HCT116 (cell line): ENCODE measurements at regions not wholly inside any gene's neighbourhood (a gene's known extent, or its start where the extent isn't known, plus 50 kb on each side); places are given as distances from the start of the nearest gene placed in this dataset.

Experiments used
- ATAC-seq: fragments of 200-7000 bp; cut with Tn5 transposase; 2 replicates; pipeline ENCODE4 v1.9.1; 2020; ENCODE audit warnings: mild to moderate bottlenecking, moderate library complexity
- BruUV-seq: library from RNA; stranded (reverse); fragments of 400-500 nt; replicated peaks from 2 replicates; lab custom pipeline; 2021; lab: Mats Ljungman, UMichigan
- CTCF ChIA-PET: fragments of 300-600 bp; sonication (Branson Sonifier 250); formaldehyde crosslinking; loops from one replicate; lab custom pipeline; 2021; ENCODE audit warnings: antibody characterized with exemption; lab: Charles Lee
- POLR2A ChIA-PET: fragments of 300-600, 350-600 bp; sonication (Branson Sonifier 250); formaldehyde crosslinking; loops from one replicate; lab custom pipeline; 2021; ENCODE audit warnings: antibody characterized with exemption; lab: Charles Lee
- RAD21 ChIA-PET, 2 experiments: fragments of 300-600 bp; sonication (Branson Sonifier 250); formaldehyde crosslinking; loops; one replicate each; lab custom pipeline; 2023; ENCODE audit warnings: low total read pairs in 2 of 2; ENCODE audit not compliant: uncharacterized antibody in 2 of 2, unreplicated experiment in 2 of 2, low non-redundant PET in 1 of 2; lab: Charles Lee
- DNase-seq: peaks from one replicate; pipeline ENCODE4 v3.0.0-alpha.2; 2010; ENCODE audit warnings: low read depth, low spot score
- H2AFZ ChIP-seq: fragments of 200-600 bp; shearing (Covaris generic), sonication (generic); 2 replicates; pipeline ENCODE4 v1.6.1; 2017; ENCODE audit warnings: low read depth, mixed run types, mixed read lengths, antibody characterized with exemption, low read length; ENCODE audit not compliant: poor library complexity, severe bottlenecking
- H3K27ac ChIP-seq: 2 replicates; pipeline ENCODE4 v1.5.1; 2012; ENCODE audit warnings: low read depth, low read length
- H3K27me3 ChIP-seq: fragments of 200-600 bp; sonication (generic); 2 replicates; pipeline ENCODE4 v1.6.1; 2016; ENCODE audit warnings: mixed run types, low read length, mixed read lengths; ENCODE audit not compliant: insufficient read depth
- H3K36me3 ChIP-seq, 2 experiments: fragments of 200-500 bp in 1 of 2; fragments of 200-600 bp in 1 of 2; sonication (Bioruptor generic) in 1 of 2; sonication (generic) in 1 of 2; 2 replicates each; pipeline versions ENCODE4 v1.5.1 to v1.6.1; 2014 to 2016; ENCODE audit warnings: low read length in 2 of 2, inconsistent platforms in 1 of 2, mixed read lengths in 1 of 2, mixed run types in 1 of 2; ENCODE audit not compliant: insufficient read depth in 2 of 2, control insufficient read depth in 1 of 2
- H3K4me1 ChIP-seq, 2 experiments: fragments of 200-600 bp in 1 of 2; sonication (generic) in 1 of 2; 2 replicates each; pipeline versions ENCODE4 v1.5.1 to v1.6.1; 2012 to 2017; ENCODE audit warnings: low read length in 2 of 2, inconsistent platforms in 1 of 2, mild to moderate bottlenecking in 1 of 2, mixed read lengths in 1 of 2, mixed run types in 1 of 2, moderate library complexity in 1 of 2; ENCODE audit not compliant: insufficient read depth in 2 of 2, control insufficient read depth in 1 of 2
- H3K4me2 ChIP-seq: fragments of 200-600 bp; sonication (generic); 2 replicates; pipeline ENCODE4 v1.6.1; 2017; ENCODE audit warnings: mixed run types, low read length, mixed read lengths
- H3K4me3 ChIP-seq, 2 experiments: fragments of 200-600 bp in 1 of 2; sonication (generic) in 1 of 2; replicated peaks in 1 of 2; 2 replicates each; pipeline ENCODE4 v1.5.1; 2011 to 2016; ENCODE audit warnings: low read length in 2 of 2, control low read depth in 1 of 2, low read depth in 1 of 2, mild to moderate bottlenecking in 1 of 2, mixed read lengths in 1 of 2, mixed run types in 1 of 2
- H3K79me2 ChIP-seq: fragments of 200-600 bp; sonication (generic); 2 replicates; pipeline ENCODE4 v1.6.1; 2017; ENCODE audit warnings: mild to moderate bottlenecking, mixed run types, low read length, moderate library complexity, mixed read lengths; ENCODE audit not compliant: insufficient read depth
- H3K9ac ChIP-seq: fragments of 200-600 bp; sonication (generic); 2 replicates; pipeline ENCODE4 v1.6.1; 2016; ENCODE audit warnings: low read length, mixed read lengths
- H3K9me2 ChIP-seq: fragments of 200-600 bp; sonication (generic), shearing (Covaris generic); 2 replicates; pipeline ENCODE4 v1.6.1; 2017; ENCODE audit warnings: mixed run types, mild to moderate bottlenecking, moderate library complexity; ENCODE audit not compliant: insufficient read depth
- H3K9me3 ChIP-seq, 2 experiments: fragments of 200-500 bp in 1 of 2; fragments of 200-600 bp in 1 of 2; sonication (Bioruptor generic) in 1 of 2; sonication (generic) in 1 of 2; 2 replicates each; pipeline ENCODE4 v1.6.1; 2014 to 2017; ENCODE audit warnings: low read length in 2 of 2, mixed read lengths in 2 of 2, inconsistent platforms in 1 of 2, low read depth in 1 of 2, mild to moderate bottlenecking in 1 of 2, mixed run types in 1 of 2, moderate library complexity in 1 of 2; ENCODE audit not compliant: control insufficient read depth in 1 of 2, insufficient read depth in 1 of 2
- H4K20me1 ChIP-seq: fragments of 200-600 bp; sonication (generic), shearing (Covaris generic); 2 replicates; pipeline ENCODE4 v1.6.1; 2017; ENCODE audit warnings: mixed run types, mild to moderate bottlenecking, moderate library complexity; ENCODE audit not compliant: insufficient read depth
- ATF3 ChIP-seq: IDR thresholded peaks from 2 replicates; pipeline ENCODE4 v1.6.1; 2012
- CBX3 ChIP-seq: IDR thresholded peaks from 2 replicates; pipeline ENCODE4 v1.6.1; 2012; ENCODE audit warnings: low read depth
- CTCF ChIP-seq, 3 experiments: fragments of 200-600 bp in 1 of 3; sonication (generic) in 1 of 3; IDR thresholded peaks in 2 of 3; conservative IDR thresholded peaks in 1 of 3; 2 replicates each; pipeline ENCODE4 v1.5.1; 2012 to 2017; ENCODE audit warnings: low read depth in 2 of 3, low read length in 2 of 3, antibody characterized with exemption in 1 of 3, borderline replicate concordance in 1 of 3, control low read depth in 1 of 3, mild to moderate bottlenecking in 1 of 3, mixed read lengths in 1 of 3, mixed run types in 1 of 3, moderate library complexity in 1 of 3; ENCODE audit not compliant: insufficient read depth in 1 of 3
- EZH2phosphoT487 ChIP-seq: fragments of 200-600 bp; IDR thresholded peaks from 2 replicates; pipeline ENCODE4 v1.6.1; 2018; ENCODE audit warnings: antibody characterized with exemption, borderline replicate concordance
- FOSL1 ChIP-seq: IDR thresholded peaks from 2 replicates; pipeline ENCODE4 v1.6.1; 2012; ENCODE audit warnings: low read depth
- JUND ChIP-seq: IDR thresholded peaks from 2 replicates; pipeline ENCODE4 v1.6.1; 2012
- MAX ChIP-seq: IDR thresholded peaks from 2 replicates; pipeline ENCODE4 v1.6.1; 2012
- POLR2AphosphoS5 ChIP-seq: IDR thresholded peaks from 2 replicates; pipeline ENCODE4 v1.6.1; 2011; ENCODE audit warnings: mild to moderate bottlenecking, low read depth, low read length, moderate library complexity
- REST ChIP-seq: IDR thresholded peaks from 2 replicates; pipeline ENCODE4 v1.6.1; 2012; ENCODE audit warnings: low read depth
- SP1 ChIP-seq: IDR thresholded peaks from 2 replicates; pipeline ENCODE4 v1.6.1; 2012; ENCODE audit warnings: low read depth
- SRF ChIP-seq: IDR thresholded peaks from 2 replicates; pipeline ENCODE4 v1.6.1; 2012; ENCODE audit warnings: low read depth
- TCF7L2 ChIP-seq: IDR thresholded peaks from 2 replicates; pipeline ENCODE4 v1.7.0; 2011; ENCODE audit warnings: borderline replicate concordance, inconsistent platforms; ENCODE audit not compliant: insufficient read depth, insufficient read length; ENCODE audit errors: extremely low read depth
- ZFX ChIP-seq: fragments of 450-650 bp; IDR thresholded peaks from 2 replicates; pipeline ENCODE4 v1.6.1; 2017
- intact Hi-C: fragments of 100-400 bp; cut with micrococcal nuclease; formaldehyde crosslinking; loops from 2 replicates; pipeline ENCODE4 v1.10.0; 2022

DNA sequence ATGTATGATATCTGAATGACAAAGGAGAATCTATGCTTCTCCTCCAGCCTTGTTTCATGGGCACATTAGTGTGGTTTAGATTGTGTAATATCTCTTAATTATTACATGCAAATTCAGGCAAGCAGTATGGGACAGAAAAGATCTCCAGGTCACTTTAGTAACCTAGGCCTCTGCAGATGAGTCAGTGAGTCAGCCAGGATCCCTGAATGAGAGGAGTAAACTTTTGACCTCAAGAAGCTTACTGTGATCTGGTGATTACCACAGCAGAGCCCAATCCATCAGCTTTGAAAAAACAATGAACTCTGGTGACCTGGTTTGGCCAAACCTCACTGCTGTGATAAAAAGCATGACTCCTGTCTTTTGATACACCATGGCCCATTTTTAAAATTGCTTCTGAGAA, 107.8 kb downstream of the LRRN1 start:
- TF ChIP-seq POLR2AphosphoS5 (no peak), ATF3 (no peak)
- no peaks in the 10 kb centered on the region for H3K79me2 ChIP-seq
- H3K4me2 ChIP-seq: no peak overlapping the region
- no peak overlapping the region for H3K4me3 ChIP-seq
- H3K9ac ChIP-seq: no peak overlapping the region
- peaks cover 4 to 11% of the 10 kb centered on the region in 2 experiments; a peak in 2 of 4 replicates for H3K9me3 ChIP-seq
- CTCF ChIA-PET: no interaction called here
- BruUV-seq: no TSS peak
- H3K36me3 ChIP-seq: no peaks in the 10 kb centered on the region
- intact Hi-C loops: no loop called here
- DNase-seq: no peak
- no peak overlapping the region for H2AFZ ChIP-seq
- no peak for ATAC-seq
- H4K20me1 ChIP-seq: no peaks in the 10 kb centered on the region
- POLR2A ChIA-PET: no interaction called here
- H3K9me2 ChIP-seq: no peaks in the 10 kb centered on the region
- RAD21 ChIA-PET: no interaction called here
- no peaks in the 10 kb centered on the region for H3K4me1 ChIP-seq
- no peaks in the 10 kb centered on the region for H3K27me3 ChIP-seq
- no peak overlapping the region for H3K27ac ChIP-seq

GRCh38 chr3:3918763-3919162, 119.5 kb downstream of the LRRN1 start:
- Histone ChIP-seq H3K9me3 (peaks cover 0 to 15% of the 10 kb centered on the region in 2 experiments; a peak in 2 of 4 replicates), H3K27ac (no peak overlapping the region)

More at GRCh38 chr3:3918763-3919162, 119.5 kb downstream of the LRRN1 start:
- CTCF ChIA-PET: no interaction called here
- no peak overlapping the region for H3K9ac ChIP-seq
- intact Hi-C loops: no loop called here
- no peaks in the 10 kb centered on the region for H3K79me2 ChIP-seq
- no peak overlapping the region for H3K4me3 ChIP-seq
- no peak overlapping the region for H3K4me2 ChIP-seq
- TF ChIP-seq REST: no peak
- TF ChIP-seq ZFX: no peak
- no peak for TF ChIP-seq FOSL1
- no peak for TF ChIP-seq ATF3
- TF ChIP-seq SP1: no peak
- no peak for TF ChIP-seq MAX
- no peak for TF ChIP-seq CTCF (IDR thresholded peaks at IDR 0.05 in 2 of 3, conservative IDR thresholded peaks at IDR 0.05 in 1 of 3; ENCODE audit: borderline replicate concordance in 1 of 3, insufficient read depth in 1 of 3, low read depth in 2 of 3, low read length in 2 of 3)
- TF ChIP-seq JUND: no peak
- TF ChIP-seq CBX3: no peak
- TF ChIP-seq TCF7L2: no peak
- TF ChIP-seq SRF: no peak
- no peak for TF ChIP-seq EZH2phosphoT487
- H3K27me3 ChIP-seq: no peaks in the 10 kb centered on the region
- BruUV-seq: no TSS peak
- RAD21 ChIA-PET: no interaction called here
- ATAC-seq (no peak), DNase-seq (no peak)
- H3K36me3 ChIP-seq: no peaks in the 10 kb centered on the region
- no peak overlapping the region for H2AFZ ChIP-seq
- H3K9me2 ChIP-seq: no peaks in the 10 kb centered on the region
- POLR2A ChIA-PET: no interaction called here
- no peaks in the 10 kb centered on the region for H4K20me1 ChIP-seq
- H3K4me1 ChIP-seq: no peaks in the 10 kb centered on the region
